Stimulated activated CD8-positive, alpha-beta memory T cell treated with anti-CD3 and anti-CD28 coated beads, Interleukin-15, amount 100 ng/mL, for 1 hour (primary cell): ENCODE measurements at regions not wholly inside any gene's neighbourhood (a gene's known extent, or its start where the extent isn't known, plus 50 kb on each side); places are given as distances from the start of the nearest gene placed in this dataset.

Source experiments
- DNase-seq: peaks from one replicate; pipeline ENCODE4 v3.0.0-alpha.2; 2020; ENCODE audit warnings: low read depth

DNA sequence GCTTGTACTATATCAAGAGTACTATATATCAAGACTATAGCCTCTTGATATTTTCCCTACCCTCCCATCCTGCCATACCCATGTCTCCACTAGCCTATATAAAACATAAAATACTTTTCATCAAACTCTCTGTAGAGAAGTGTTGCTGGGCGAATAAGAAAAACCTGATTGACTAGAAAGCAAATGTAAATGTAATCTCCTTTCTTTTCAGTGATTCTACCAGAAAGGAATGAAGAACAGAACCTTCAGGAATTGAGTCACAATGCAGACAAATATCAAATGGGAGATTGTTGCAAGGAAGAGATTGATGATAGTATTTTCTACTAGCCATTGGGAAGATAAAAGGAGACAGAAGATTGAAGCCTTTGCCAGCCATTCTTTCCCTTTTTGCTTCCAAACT, 89.2 kb downstream of the KCNRG start:
- DNase-seq = no peak

GRCh38 chr13:50106559-50106958, 91.3 kb downstream of the KCNRG start:
- no peak for DNase-seq

DNA sequence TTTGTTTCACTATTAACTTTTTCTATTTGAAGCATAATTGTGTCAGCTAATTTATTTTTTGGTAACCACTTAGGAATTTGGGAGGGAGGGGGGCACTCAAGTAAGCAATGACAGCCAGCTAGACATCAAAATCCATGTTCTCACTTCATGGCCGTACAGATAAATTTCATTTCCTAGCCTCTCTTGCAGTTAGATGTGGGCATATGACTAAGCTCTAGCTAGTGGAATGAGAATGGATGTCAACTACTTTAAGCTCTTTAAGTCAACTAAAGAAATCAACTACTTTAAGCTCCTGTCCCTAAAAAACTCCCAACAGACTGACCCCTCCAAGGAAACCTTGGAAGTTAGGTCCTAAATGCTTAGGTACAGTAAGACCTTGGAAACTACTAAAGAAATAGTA, 92.0 kb downstream of the KCNRG start:
- DNase-seq = no peak

DNA sequence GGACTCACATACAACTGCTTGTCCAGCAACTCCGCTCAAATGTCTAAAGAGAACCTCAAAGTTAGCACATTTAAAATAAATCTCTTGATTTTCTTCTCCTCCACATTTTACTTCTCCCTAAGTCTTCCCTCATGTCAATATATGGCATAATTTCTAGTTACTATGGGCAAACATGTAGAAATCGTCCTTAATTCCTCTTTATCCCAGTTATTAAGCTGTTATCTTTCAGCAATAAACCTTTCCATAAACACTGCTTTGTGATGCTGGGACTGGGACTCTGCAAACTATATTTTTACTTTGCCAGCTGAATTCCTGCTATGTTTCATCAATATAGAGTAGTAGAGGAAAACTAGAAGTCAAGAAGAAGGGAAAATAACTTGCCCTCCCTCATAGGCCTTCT, 99.7 kb downstream of the KCNRG start:
- DNase-seq = no peak

DNA sequence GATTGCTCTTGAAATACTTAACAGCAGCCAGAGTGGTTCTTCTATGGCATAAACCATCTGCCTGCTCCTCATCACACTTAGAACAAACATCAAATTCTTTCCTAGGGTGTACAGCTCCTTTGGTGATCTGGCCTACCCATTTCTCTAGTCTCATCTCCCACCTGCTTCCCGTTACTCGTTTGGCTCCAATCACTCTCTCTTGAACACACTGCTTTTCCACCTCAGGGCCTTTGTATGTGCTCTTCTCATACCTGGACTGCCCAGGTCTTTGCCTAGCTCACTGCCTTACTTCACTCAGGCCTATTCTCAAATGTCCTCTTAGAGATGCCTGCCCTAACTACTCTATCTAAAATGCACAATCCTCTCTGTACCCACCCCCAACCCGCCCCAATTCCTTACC, 100.5 kb downstream of the KCNRG start:
- no peak for DNase-seq

- no peak for DNase-seq
Observed at GRCh38 chr13:50116430-50116973, 101.3 kb downstream of the KCNRG start.

DNA sequence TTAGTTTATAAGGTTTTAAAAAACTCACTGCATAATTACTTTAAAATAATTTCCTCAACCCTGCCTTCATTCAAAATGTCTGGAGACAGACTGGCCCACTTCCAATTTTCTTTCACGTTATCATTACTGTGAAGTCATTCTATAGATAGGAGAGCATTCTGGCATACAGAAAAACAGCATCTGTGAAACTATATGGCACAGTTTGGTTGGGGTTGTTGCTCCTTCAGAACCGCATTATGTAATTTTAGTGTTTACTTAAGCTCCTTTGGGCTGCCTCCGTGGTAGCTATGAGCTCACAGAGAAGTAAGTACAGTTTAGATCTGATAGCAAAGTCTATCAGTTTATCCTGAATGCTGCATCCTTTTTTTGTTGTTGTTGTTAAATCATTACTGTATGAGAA, 104.3 kb downstream of the KCNRG start:
- DNase-seq = no peak

DNA sequence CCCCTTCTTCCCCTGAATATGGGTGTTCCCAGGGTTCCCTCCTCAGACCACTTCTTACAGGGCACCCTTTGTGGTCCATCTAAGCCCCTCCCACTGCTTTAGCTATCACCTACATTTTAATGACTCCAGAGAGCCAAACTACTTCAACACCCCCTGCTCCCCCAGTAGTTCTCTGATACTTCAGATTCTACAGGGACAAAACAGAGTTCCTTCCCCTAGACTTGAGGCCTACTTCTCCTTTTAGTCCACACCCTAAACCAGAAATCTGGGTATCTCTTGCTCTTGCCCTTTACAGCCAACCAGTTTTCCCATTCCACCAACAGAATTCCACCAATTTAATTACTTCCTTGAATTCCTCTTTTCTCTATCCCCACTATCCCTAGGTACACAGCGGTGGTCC, 107.2 kb downstream of the KCNRG start:
- no peak for DNase-seq

GRCh38 chr13:50123002-50123401, 107.8 kb downstream of the KCNRG start:
- no peak for DNase-seq

- no peak for DNase-seq
Observed at GRCh38 chr13:50123515-50123861, 108.2 kb downstream of the KCNRG start.

DNA sequence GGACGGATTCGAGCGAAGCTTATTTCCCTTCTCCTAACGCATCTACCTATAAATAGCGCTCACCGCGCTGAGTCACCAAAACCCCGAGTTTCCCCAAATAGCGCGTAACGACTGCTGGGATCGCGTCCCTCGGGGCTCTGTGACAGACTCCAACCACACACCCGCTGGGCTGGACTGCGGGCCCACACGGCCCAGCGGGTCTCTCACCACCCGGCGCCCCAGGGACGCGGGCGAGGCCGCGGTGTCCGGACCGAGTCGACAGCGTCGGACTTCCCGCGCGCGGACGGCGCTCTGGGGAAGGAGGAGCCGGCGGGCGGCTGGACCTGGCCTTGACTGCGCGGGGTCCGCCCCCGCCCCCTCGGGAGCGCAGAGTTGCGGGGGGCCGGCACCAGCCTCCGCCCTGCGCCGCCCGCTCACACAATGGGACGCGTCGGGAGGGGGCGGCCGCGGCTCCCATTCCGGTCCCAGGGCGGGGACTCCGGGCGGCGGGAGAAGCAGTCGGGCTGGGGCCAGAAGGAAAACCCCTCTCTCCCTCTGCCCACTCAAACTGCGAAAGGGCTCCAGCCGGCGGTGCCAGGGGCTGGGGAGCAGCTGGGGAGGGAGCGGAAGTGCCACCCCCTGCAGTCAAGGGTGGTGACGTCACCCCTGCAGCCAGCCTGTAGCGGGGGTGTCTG, 108.8 kb downstream of the KCNRG start:
- peak; percentile 53 for DNase-seq

- peak; percentile 95 for DNase-seq
Observed at GRCh38 chr13:50124536-50125303, 109.5 kb downstream of the KCNRG start.

- no peak for DNase-seq
Observed at GRCh38 chr13:50125304-50125553, 110.0 kb downstream of the KCNRG start.

- peak; percentile 66 for DNase-seq
Observed at GRCh38 chr13:50125554-50126262, 110.5 kb downstream of the KCNRG start.

DNA sequence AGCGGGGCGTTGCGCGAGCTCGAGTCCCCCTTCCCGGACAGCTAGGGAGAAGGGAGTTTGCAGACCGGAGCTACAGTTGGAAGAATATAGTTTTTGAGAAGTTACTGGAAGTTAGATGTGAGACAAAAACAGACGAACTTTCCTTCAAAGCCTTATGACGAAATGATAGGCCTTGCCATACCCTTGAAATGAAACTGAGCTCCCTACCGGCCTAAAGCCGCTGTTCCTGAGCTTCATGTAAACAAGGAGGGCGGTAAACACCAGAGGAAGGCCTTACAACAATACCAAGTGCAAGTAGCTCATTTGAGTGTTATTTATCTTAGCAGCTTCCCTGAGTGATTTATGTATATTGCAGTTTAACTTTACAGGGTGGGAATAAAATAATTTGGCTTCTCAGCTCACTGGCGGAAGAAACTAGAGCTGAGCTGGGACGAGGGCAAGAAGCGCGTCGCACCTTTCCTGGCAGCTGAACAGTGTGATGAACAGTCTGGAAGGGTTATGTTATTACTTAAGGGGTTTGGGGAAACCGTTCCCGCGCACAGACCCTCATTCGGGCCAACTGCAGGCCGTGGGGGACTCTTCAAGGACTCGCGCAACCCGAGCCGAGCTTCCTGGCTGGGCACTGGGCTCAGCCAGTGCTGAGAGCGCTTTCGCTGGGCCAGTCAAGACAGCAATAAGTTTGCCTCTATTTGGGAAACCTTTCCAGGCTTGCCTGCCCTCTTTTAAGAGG, 111.2 kb downstream of the KCNRG start:
- DNase-seq = no peak

DNA sequence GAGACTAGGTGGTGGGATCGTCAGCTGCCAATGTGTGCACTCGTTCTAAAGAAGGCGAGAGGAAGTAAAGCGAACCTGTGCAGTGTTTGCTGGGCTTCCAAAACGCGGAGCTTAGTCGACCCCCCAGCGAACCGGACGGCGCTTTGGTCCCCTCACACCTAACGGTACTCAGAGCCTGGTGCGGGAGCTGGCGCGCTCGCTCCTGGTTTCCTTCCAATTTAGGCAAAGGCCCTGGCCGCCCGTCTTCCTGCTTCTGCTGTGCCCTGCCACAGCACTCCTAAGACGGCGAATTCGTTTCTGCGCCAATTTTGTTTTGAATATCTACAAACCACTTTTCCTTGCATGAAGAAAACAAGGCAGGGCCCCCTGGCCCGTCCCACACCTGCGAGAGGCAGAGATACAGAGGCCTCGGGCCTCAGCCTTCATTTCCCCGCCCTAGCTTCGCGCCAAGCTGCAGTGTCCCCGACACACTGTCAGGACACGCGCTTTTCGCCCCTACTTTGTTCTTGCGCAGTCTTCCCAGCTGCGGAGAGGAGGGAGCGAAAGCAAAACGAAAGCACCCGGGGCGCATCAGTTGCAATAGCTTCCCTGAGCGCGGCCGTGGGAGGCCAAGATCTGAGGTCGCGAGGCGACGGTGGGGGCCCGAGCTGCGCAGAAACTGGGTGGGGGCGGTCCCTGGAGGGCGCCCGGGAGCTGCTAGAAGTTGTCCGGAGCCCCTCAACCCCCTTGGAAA, 111.9 kb downstream of the KCNRG start:
- no peak for DNase-seq

DNA sequence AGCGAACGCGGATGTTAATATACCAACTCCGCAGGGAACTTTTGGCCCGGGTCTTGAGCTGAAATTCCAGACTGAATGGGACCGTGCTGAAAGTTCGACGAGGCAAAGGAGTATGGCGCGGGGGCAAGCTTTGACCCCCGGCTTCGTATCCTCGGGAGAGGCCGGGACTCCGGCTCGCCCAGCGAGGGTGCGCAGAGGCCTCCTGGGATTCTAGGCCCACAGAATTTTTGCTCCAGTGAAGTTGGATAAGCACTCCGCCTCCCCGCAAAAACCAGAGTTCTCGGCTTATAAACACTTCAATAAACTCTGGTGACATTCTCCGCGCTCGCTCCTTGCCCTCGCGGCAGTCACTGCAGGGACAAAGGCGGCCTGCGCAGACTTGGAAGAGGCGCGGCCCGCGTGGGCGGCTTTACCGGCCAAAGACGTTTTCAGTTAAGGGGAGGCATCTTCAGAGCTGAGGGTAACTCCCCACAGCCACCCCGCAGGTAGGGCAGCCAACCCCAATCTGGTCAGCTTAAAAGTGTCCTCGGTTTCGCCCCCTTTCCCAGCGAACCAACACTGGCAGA, 112.6 kb downstream of the KCNRG start:
- no peak for DNase-seq

DNA sequence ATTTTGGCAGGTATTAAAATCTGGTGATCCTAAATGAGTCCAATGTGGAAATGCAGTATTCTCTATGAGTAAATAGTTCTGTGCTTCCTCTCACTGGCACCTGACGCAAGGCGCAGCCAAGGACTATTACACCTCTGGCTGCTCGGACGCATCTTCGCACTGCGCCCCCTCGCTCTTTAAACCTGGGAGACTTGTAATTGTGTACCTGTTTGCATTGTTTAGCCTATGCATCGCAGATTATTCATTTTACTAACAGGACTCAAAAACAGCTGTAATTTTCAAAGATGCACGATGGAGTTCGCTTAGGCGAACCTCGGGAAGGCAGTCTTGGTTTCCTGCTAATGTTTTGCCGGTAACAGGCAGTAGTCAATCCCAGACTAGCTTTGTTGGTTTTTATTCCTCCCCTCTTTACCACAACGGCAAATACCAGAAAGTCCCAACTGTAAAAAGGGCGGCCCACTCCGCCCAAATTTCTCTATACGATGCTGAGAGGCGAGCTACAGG, 113.2 kb downstream of the KCNRG start:
- no peak for DNase-seq

DNA sequence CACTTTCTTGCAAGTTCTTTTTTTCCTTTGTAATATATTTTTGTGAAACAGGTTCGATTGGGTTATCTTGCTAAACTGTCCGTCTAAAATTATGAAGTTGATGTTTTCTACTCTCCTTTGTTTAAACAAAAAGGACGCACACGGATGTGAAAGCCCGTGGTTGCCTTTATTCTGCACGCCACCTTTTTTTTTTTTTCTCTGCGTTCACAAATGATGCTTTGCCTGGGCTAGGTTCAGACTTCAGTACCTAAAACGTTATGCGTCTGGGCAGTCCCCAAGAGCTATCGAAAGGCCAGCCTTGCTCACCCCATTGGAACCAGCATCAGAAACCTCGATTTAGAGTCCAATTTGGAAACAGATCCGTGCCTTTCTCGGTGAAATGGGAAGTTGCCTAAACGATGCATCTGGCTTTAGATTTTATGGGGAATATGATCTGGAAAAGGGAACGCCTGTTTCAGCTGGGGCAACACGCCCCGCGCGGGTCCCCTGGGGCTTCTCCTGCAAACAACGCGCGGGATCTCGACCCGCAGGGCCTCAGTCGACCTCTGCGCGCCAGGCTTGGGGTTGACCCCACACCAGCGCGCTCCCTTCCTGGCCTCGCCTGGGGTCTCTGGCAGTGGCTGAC, 113.9 kb downstream of the KCNRG start:
- DNase-seq = no peak

GRCh38 chr13:50129706-50130122, 114.5 kb downstream of the KCNRG start:
- DNase-seq = no peak
